ENCODE measurements at regions not wholly inside any gene's neighbourhood (a gene's known extent, or its start where the extent isn't known, plus 50 kb on each side); places are given as distances from the start of the nearest gene placed in this dataset.

GRCh38 chr14:104363891-104364760 lies 215.4 kb upstream of the C14orf180 start:
- TF ChIP-seq POLR2AphosphoS5 (IDR thresholded peaks at IDR 0.05; ENCODE audit: low read depth, low read length) (no peak), TAF1 (IDR thresholded peaks at IDR 0.05; ENCODE audit: borderline replicate concordance, insufficient read depth, low read length) (no peak), REST (IDR thresholded peaks at IDR 0.05; ENCODE audit: insufficient read depth in 1 of 2, low read depth in 2 of 2, low read length in 2 of 2) (no peak), FOXP2 (optimal IDR thresholded peaks at IDR 0.05; ENCODE audit: borderline replicate concordance, extremely low read depth, extremely low read length, insufficient read depth) (no peak), SIN3A (IDR thresholded peaks at IDR 0.05; ENCODE audit: borderline replicate concordance, insufficient read depth, low read length) (no peak)

GRCh38 chr14:104364830-104365229 lies 214.7 kb upstream of the C14orf180 start:
- TF ChIP-seq SIN3A (IDR thresholded peaks at IDR 0.05; ENCODE audit: borderline replicate concordance, insufficient read depth, low read length), result no peak
- no peak for TF ChIP-seq TAF1 (IDR thresholded peaks at IDR 0.05; ENCODE audit: borderline replicate concordance, insufficient read depth, low read length)
- TF ChIP-seq POLR2AphosphoS5 (IDR thresholded peaks at IDR 0.05; ENCODE audit: low read depth, low read length), result no peak
- no peak for TF ChIP-seq FOXP2 (optimal IDR thresholded peaks at IDR 0.05; ENCODE audit: borderline replicate concordance, extremely low read depth, extremely low read length, insufficient read depth)
- TF ChIP-seq REST (IDR thresholded peaks at IDR 0.05; ENCODE audit: insufficient read depth in 1 of 2, low read depth in 2 of 2, low read length in 2 of 2), result no peak

- TF ChIP-seq TAF1 (IDR thresholded peaks at IDR 0.05; ENCODE audit: borderline replicate concordance, insufficient read depth, low read length) (no peak), POLR2AphosphoS5 (IDR thresholded peaks at IDR 0.05; ENCODE audit: low read depth, low read length) (no peak), SIN3A (IDR thresholded peaks at IDR 0.05; ENCODE audit: borderline replicate concordance, insufficient read depth, low read length) (no peak), FOXP2 (optimal IDR thresholded peaks at IDR 0.05; ENCODE audit: borderline replicate concordance, extremely low read depth, extremely low read length, insufficient read depth) (no peak), REST (IDR thresholded peaks at IDR 0.05; ENCODE audit: insufficient read depth in 1 of 2, low read depth in 2 of 2, low read length in 2 of 2) (no peak)
Measured at GRCh38 chr14:104366931-104367865, 212.4 kb upstream of the C14orf180 start.

- TF ChIP-seq POLR2AphosphoS5 (IDR thresholded peaks at IDR 0.05; ENCODE audit: low read depth, low read length), result no peak
- TF ChIP-seq FOXP2 (optimal IDR thresholded peaks at IDR 0.05; ENCODE audit: borderline replicate concordance, extremely low read depth, extremely low read length, insufficient read depth), result no peak
- TF ChIP-seq SIN3A (IDR thresholded peaks at IDR 0.05; ENCODE audit: borderline replicate concordance, insufficient read depth, low read length), result no peak
- TF ChIP-seq TAF1 (IDR thresholded peaks at IDR 0.05; ENCODE audit: borderline replicate concordance, insufficient read depth, low read length), result no peak
- no peak for TF ChIP-seq REST (IDR thresholded peaks at IDR 0.05; ENCODE audit: insufficient read depth in 1 of 2, low read depth in 2 of 2, low read length in 2 of 2)
Measured at GRCh38 chr14:104367866-104368750, 211.5 kb upstream of the C14orf180 start.
